Activated T-cell treated with anti-CD3 and anti-CD28 coated beads, Interleukin-2, amount 50 U/mL, for 24 hours (primary cell): ENCODE measurements at regions not wholly inside any gene's neighbourhood (a gene's known extent, or its start where the extent isn't known, plus 50 kb on each side); places are given as distances from the start of the nearest gene placed in this dataset.
"Not testable (repeated sequence)": the region's sequence is repeated elsewhere in the genome, so short reads cannot be mapped to it uniquely, and the experiment has no call there.

Experiments used
- DNase-seq: peaks from one replicate; pipeline ENCODE4 v3.0.0-alpha.2; 2020
- H3K27ac Mint-ChIP-seq: 2 replicates; pipeline ENCODE4 v1.8.0; 2020; ENCODE audit warnings: mild to moderate bottlenecking, mixed read lengths
- H3K27me3 Mint-ChIP-seq: 2 replicates; pipeline ENCODE4 v1.8.0; 2020; ENCODE audit warnings: mixed read lengths
- H3K36me3 Mint-ChIP-seq: 2 replicates; pipeline ENCODE4 v1.8.0; 2020; ENCODE audit warnings: low read depth, mixed read lengths
- H3K4me1 Mint-ChIP-seq: 2 replicates; pipeline ENCODE4 v1.8.0; 2020; ENCODE audit warnings: low read depth, mixed read lengths
- H3K4me3 Mint-ChIP-seq: 2 replicates; pipeline ENCODE4 v1.8.0; 2020; ENCODE audit warnings: mild to moderate bottlenecking, moderate library complexity, mixed read lengths
- H3K9me3 Mint-ChIP-seq: 2 replicates; pipeline ENCODE4 v1.8.0; 2020; ENCODE audit warnings: mixed read lengths

- Mint-ChIP-seq H3K9me3 (peaks cover 3% of the 10 kb centered on the region), H3K27ac (no peak overlapping the region), H3K36me3 (no peaks in the 10 kb centered on the region), H3K4me1 (no peaks in the 10 kb centered on the region), H3K4me3 (no peak overlapping the region), H3K27me3 (no peaks in the 10 kb centered on the region)
- no peak for DNase-seq
These were observed 102.3 kb upstream of the TRPC7 start for GRCh38 chr5:136467632-136468031.

- Mint-ChIP-seq H3K27me3 (no peaks in the 10 kb centered on the region), H3K4me3 (no peak overlapping the region), H3K4me1 (no peaks in the 10 kb centered on the region), H3K27ac (no peak overlapping the region), H3K9me3 (peaks cover 3% of the 10 kb centered on the region), H3K36me3 (no peaks in the 10 kb centered on the region)
- DNase-seq: no peak
These were observed 100.7 kb upstream of the TRPC7 start for GRCh38 chr5:136466041-136466415.

GRCh38 chr5:136458481-136458880 lies 93.1 kb upstream of the TRPC7 start:
- Mint-ChIP-seq H3K27ac (no peak overlapping the region), H3K4me3 (no peak overlapping the region), H3K36me3 (no peaks in the 10 kb centered on the region), H3K27me3 (no peaks in the 10 kb centered on the region), H3K9me3 (peaks cover 3% of the 10 kb centered on the region), H3K4me1 (no peaks in the 10 kb centered on the region)
- DNase-seq: no peak

- H3K4me3 Mint-ChIP-seq: no peak overlapping the region
- no peaks in the 10 kb centered on the region for H3K27me3 Mint-ChIP-seq
- no peak overlapping the region for H3K27ac Mint-ChIP-seq
- H3K9me3 Mint-ChIP-seq: peaks cover 5% of the 10 kb centered on the region
- DNase-seq: no peak
- no peaks in the 10 kb centered on the region for H3K36me3 Mint-ChIP-seq
- H3K4me1 Mint-ChIP-seq: no peaks in the 10 kb centered on the region
These were observed 92.2 kb upstream of the TRPC7 start for GRCh38 chr5:136457390-136458013.

- Mint-ChIP-seq H3K9me3 (peaks cover 11% of the 10 kb centered on the region), H3K36me3 (no peaks in the 10 kb centered on the region), H3K4me3 (no peak overlapping the region), H3K27me3 (no peaks in the 10 kb centered on the region), H3K27ac (no peak overlapping the region), H3K4me1 (no peaks in the 10 kb centered on the region)
- no peak for DNase-seq
These were observed 90.1 kb upstream of the TRPC7 start for GRCh38 chr5:136455409-136455808.

- Mint-ChIP-seq H3K4me3 (no peak overlapping the region), H3K27ac (no peak overlapping the region), H3K4me1 (no peaks in the 10 kb centered on the region), H3K9me3 (peaks cover 12% of the 10 kb centered on the region), H3K36me3 (no peaks in the 10 kb centered on the region), H3K27me3 (no peaks in the 10 kb centered on the region)
- DNase-seq: no peak
These were observed 88.8 kb upstream of the TRPC7 start for GRCh38 chr5:136453986-136454758.

- no peak overlapping the region for H3K4me3 Mint-ChIP-seq
- DNase-seq: no peak
- H3K27ac Mint-ChIP-seq: no peak overlapping the region
- no peaks in the 10 kb centered on the region for H3K4me1 Mint-ChIP-seq
- no peaks in the 10 kb centered on the region for H3K36me3 Mint-ChIP-seq
- H3K27me3 Mint-ChIP-seq: no peaks in the 10 kb centered on the region
- H3K9me3 Mint-ChIP-seq: peaks cover 12% of the 10 kb centered on the region
These were observed 87.9 kb upstream of the TRPC7 start for GRCh38 chr5:136453199-136453598.

- not testable (repeated sequence) for H3K36me3 Mint-ChIP-seq, DNase-seq, H3K27ac Mint-ChIP-seq, H3K4me1 Mint-ChIP-seq, H3K27me3 Mint-ChIP-seq, H3K9me3 Mint-ChIP-seq, H3K4me3 Mint-ChIP-seq
These were observed 82.2 kb upstream of the TRPC7 start for GRCh38 chr5:136447576-136447975.

GRCh38 chr5:136446565-136446964 lies 81.2 kb upstream of the TRPC7 start:
- Mint-ChIP-seq H3K4me1 (no peaks in the 10 kb centered on the region), H3K9me3 (peaks cover 9% of the 10 kb centered on the region), H3K27ac (no peak overlapping the region), H3K36me3 (no peaks in the 10 kb centered on the region), H3K27me3 (no peaks in the 10 kb centered on the region), H3K4me3 (no peak overlapping the region)
- DNase-seq: no peak

- not testable (repeated sequence) for H3K36me3 Mint-ChIP-seq, H3K27ac Mint-ChIP-seq, H3K4me1 Mint-ChIP-seq, H3K4me3 Mint-ChIP-seq, H3K9me3 Mint-ChIP-seq, DNase-seq, H3K27me3 Mint-ChIP-seq
These were observed 78.8 kb upstream of the TRPC7 start for GRCh38 chr5:136444099-136444498.

- H3K36me3 Mint-ChIP-seq: no peaks in the 10 kb centered on the region
- no peak for DNase-seq
- H3K4me3 Mint-ChIP-seq: no peak overlapping the region
These were observed 74.0 kb upstream of the TRPC7 start for GRCh38 chr5:136439367-136439766.

GRCh38 chr5:136435946-136436543 lies 70.7 kb upstream of the TRPC7 start:
- no peak overlapping the region for H3K4me3 Mint-ChIP-seq
- H3K27me3 Mint-ChIP-seq: no peaks in the 10 kb centered on the region
- DNase-seq: no peak
- no peaks in the 10 kb centered on the region for H3K9me3 Mint-ChIP-seq
- H3K4me1 Mint-ChIP-seq: no peaks in the 10 kb centered on the region
- H3K36me3 Mint-ChIP-seq: no peaks in the 10 kb centered on the region
- no peak overlapping the region for H3K27ac Mint-ChIP-seq

More at GRCh38 chr5:136439367-136439766, 74.0 kb upstream of the TRPC7 start:
- Mint-ChIP-seq H3K27ac (no peak overlapping the region), H3K27me3 (no peaks in the 10 kb centered on the region), H3K4me1 (no peaks in the 10 kb centered on the region), H3K9me3 (no peaks in the 10 kb centered on the region)

- Mint-ChIP-seq H3K27ac (no peak overlapping the region), H3K9me3 (peaks cover 2% of the 10 kb centered on the region), H3K27me3 (no peaks in the 10 kb centered on the region), H3K4me1 (no peaks in the 10 kb centered on the region), H3K4me3 (no peak overlapping the region), H3K36me3 (no peaks in the 10 kb centered on the region)
- no peak for DNase-seq
These were observed 69.5 kb upstream of the TRPC7 start for GRCh38 chr5:136434795-136435194.

- no peaks in the 10 kb centered on the region for H3K27me3 Mint-ChIP-seq
These were observed 67.4 kb upstream of the TRPC7 start for GRCh38 chr5:136432705-136433104.

GRCh38 chr5:136430081-136430480 lies 64.7 kb upstream of the TRPC7 start:
- H3K27ac Mint-ChIP-seq: no peak overlapping the region
- no peaks in the 10 kb centered on the region for H3K36me3 Mint-ChIP-seq
- no peak overlapping the region for H3K4me3 Mint-ChIP-seq
- no peaks in the 10 kb centered on the region for H3K27me3 Mint-ChIP-seq
- no peaks in the 10 kb centered on the region for H3K4me1 Mint-ChIP-seq
- DNase-seq: no peak
- peaks cover 4% of the 10 kb centered on the region for H3K9me3 Mint-ChIP-seq

More at GRCh38 chr5:136432705-136433104, 67.4 kb upstream of the TRPC7 start:
- no peak overlapping the region for H3K27ac Mint-ChIP-seq
- H3K4me3 Mint-ChIP-seq: no peak overlapping the region
- no peaks in the 10 kb centered on the region for H3K36me3 Mint-ChIP-seq
- H3K9me3 Mint-ChIP-seq: peaks cover 4% of the 10 kb centered on the region
- no peak for DNase-seq
- no peaks in the 10 kb centered on the region for H3K4me1 Mint-ChIP-seq
